PC-9 (cell line): ENCODE measurements at regions not wholly inside any gene's neighbourhood (a gene's known extent, or its start where the extent isn't known, plus 50 kb on each side); places are given as distances from the start of the nearest gene placed in this dataset.

Experiments
- EZH2 ChIP-seq: fragments of 200-600 bp; sonication (generic); IDR thresholded peaks from 2 replicates; pipeline ENCODE4 v1.8.0; 2017; ENCODE audit warnings: antibody characterized with exemption, low read depth
- TF ChIP-seq, protein P1 (sequence below): fragments of 200-600 bp; sonication (generic); conservative IDR thresholded peaks from 2 replicates; pipeline ENCODE4 v1.6.1; 2017; ENCODE audit warnings: mixed run types, antibody characterized with exemption, mild to moderate bottlenecking, moderate library complexity

DNA sequence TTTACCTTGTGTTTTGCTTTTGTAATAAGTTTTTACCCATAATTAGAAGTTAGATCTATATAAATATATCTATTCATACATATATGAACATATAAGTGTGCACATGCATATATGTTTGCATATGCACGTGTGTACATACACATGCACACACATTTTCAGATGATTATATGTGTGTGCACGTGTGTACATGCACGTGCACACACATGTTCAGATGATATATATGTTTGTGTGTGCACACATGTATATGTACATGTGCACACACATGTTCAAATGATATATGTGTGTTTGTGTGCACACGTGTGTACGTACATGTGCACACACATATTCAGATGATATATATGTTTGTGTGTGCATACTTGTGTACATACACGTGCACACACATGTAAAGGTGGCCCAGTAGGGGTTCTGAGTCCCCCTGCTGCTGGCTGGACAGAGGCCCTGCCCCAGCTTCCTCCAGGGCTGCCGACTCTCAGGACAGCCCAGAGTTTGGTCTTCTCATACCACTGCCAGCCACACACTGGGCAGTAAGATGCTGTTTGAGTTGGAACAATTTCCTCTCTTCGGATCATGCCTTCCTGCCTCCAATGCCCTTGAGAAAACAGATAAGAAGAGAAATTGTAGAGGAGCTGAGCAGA, 252.3 kb upstream of the PPP2R2D start:
- TF ChIP-seq, protein P1, sequence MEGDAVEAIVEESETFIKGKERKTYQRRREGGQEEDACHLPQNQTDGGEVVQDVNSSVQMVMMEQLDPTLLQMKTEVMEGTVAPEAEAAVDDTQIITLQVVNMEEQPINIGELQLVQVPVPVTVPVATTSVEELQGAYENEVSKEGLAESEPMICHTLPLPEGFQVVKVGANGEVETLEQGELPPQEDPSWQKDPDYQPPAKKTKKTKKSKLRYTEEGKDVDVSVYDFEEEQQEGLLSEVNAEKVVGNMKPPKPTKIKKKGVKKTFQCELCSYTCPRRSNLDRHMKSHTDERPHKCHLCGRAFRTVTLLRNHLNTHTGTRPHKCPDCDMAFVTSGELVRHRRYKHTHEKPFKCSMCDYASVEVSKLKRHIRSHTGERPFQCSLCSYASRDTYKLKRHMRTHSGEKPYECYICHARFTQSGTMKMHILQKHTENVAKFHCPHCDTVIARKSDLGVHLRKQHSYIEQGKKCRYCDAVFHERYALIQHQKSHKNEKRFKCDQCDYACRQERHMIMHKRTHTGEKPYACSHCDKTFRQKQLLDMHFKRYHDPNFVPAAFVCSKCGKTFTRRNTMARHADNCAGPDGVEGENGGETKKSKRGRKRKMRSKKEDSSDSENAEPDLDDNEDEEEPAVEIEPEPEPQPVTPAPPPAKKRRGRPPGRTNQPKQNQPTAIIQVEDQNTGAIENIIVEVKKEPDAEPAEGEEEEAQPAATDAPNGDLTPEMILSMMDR: no peak
- no peak for TF ChIP-seq EZH2
